ENCODE measurements at regions not wholly inside any gene's neighbourhood (a gene's known extent, or its start where the extent isn't known, plus 50 kb on each side); places are given as distances from the start of the nearest gene placed in this dataset.

DNA sequence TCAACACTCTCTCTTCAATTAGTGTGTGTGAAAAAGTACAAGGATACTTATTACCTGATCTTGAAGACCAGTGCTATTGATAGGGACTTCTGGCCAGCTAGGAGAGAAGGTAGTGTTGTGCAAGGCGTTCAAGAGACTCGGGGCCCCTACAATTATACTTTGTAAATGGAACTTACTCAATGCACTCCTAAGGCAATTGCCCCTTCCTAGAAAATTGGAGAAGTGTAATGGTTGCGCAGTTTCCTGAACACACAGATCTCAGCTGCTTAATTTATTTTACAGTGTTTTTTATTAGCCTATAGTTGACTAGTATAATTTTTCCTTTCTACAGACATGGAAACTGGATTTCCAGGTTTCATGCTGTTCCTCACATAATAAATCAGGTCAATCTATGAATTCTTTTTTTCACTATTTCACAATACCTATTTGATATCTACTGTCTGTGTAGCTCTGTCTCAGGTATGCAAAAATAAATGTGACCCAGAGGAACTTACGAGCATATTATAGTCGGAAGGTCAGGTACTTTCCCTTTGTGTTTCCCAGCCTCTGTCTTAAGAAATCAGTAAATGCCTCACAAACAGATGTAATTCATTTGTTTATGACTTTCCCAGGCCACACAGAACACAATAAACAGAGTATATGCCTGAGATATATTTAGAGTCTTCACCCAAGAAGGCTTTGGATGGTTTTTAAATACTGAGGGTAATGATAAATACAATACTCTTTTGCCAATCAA lies 89.1 kb upstream of the TET2 start:
- no peak for DNase-seq (ENCODE audit: extremely low read depth, low read depth)
- TF ChIP-seq, protein P1, sequence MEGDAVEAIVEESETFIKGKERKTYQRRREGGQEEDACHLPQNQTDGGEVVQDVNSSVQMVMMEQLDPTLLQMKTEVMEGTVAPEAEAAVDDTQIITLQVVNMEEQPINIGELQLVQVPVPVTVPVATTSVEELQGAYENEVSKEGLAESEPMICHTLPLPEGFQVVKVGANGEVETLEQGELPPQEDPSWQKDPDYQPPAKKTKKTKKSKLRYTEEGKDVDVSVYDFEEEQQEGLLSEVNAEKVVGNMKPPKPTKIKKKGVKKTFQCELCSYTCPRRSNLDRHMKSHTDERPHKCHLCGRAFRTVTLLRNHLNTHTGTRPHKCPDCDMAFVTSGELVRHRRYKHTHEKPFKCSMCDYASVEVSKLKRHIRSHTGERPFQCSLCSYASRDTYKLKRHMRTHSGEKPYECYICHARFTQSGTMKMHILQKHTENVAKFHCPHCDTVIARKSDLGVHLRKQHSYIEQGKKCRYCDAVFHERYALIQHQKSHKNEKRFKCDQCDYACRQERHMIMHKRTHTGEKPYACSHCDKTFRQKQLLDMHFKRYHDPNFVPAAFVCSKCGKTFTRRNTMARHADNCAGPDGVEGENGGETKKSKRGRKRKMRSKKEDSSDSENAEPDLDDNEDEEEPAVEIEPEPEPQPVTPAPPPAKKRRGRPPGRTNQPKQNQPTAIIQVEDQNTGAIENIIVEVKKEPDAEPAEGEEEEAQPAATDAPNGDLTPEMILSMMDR (IDR thresholded peaks at IDR 0.05; ENCODE audit: low read depth, low read length, missing control alignments): no peak
- H3K4me3 ChIP-seq (replicated peaks; ENCODE audit: low read depth, low read length): no peak overlapping the region

DNA sequence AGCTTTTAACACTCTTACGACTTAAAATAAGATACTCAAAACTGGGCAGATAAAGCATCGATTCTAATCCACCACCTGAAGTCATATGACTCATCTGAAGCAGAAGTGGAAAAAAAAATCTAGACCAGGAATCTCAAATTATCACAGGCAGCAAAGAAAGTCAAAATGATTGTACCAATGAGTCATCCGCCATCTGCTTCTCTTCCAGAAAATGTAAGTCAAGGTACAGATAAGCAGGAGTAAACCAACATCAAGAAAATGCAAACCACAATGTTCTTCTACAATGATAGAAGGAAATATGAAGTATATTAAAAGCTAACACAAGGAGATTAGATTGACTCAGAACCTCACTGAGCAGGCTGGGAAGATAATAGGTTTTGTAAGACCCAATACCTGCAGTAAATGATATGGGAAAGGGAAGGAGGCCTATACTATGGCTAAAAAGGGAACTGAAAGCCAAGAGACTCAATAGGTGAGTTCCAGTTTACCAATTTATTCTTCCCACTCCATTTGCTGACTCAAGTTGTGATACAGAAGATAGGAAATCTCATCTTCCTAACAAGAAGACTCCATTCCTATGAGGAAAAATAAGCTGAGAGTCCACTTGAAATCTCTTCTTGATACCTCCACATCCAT lies 88.4 kb upstream of the TET2 start:
- DNase-seq (ENCODE audit: extremely low read depth, low read depth): no peak
- H3K4me3 ChIP-seq (replicated peaks; ENCODE audit: low read depth, low read length): no peak overlapping the region
- TF ChIP-seq, protein P1 (IDR thresholded peaks at IDR 0.05; ENCODE audit: low read depth, low read length, missing control alignments): no peak

DNA sequence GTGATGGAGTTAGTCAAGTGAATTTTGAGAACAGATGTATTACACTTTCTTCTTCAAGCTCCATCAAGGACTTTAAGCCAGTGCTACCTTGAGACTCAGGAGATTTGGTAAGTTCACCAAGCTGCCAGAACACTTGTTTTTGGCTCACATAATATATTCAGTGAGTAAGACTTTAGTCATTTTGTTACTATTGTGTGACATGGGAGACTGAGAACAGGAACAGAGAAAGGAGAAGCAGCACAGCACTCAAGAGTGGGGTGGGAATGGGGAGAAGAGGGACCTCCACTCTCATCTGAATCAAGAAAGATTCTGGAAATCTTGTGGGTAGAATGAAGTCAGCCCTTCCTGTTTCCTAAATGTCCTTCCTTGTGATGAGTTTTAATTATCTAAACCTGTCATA lies 87.3 kb upstream of the TET2 start:
- H3K4me3 ChIP-seq (replicated peaks; ENCODE audit: low read depth, low read length): no peak overlapping the region
- TF ChIP-seq, protein P1 (IDR thresholded peaks at IDR 0.05; ENCODE audit: low read depth, low read length, missing control alignments): no peak
- no peak for DNase-seq (ENCODE audit: extremely low read depth, low read depth)

DNA sequence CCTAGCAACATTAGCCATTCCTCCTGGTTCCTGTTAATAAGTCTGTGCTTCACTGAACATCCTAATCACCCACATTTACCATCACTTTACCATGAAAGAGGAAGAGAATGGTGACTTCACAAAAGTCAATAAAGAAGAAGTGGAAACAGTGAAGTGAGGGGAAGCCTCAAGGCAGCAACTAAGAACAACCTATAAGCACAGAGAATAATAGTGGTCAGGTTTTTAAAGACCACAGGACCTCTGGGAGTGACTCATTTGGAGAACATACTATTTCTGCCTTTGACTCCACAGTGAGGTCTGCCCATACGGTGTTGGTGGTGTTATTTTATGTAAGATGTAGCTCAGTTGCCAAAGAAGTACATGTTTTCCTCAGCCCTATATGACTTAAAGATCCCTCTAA lies 86.0 kb upstream of the TET2 start:
- TF ChIP-seq, protein P1 (IDR thresholded peaks at IDR 0.05; ENCODE audit: low read depth, low read length, missing control alignments): no peak
- DNase-seq (ENCODE audit: extremely low read depth, low read depth): no peak

DNA sequence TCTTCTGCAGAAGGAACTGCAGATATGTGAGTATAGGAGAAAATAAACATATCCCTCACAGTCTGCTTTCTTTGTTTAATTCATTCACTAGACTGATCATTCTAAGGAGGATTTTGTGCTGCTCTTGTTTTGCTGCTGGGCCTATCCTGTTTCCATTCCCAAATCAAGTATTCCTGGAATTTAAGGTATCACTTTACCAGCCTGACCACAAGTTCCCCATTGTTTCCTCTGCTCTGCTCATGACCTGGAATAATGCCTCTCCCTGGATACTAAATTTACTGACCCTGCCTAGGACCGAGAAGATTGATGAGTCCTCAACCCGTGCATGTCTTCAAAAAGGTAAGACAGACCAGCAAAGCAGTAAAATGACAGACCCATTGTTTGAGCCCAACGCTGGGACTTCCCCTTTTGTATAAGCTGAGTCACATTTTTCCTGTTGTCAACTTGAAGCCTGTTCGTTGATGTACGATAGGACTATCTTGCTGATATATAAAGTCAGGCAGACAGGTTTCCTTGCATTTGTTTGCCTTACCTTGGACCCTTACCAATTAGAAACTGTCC lies 85.5 kb upstream of the TET2 start:
- DNase-seq (ENCODE audit: extremely low read depth, low read depth): no peak
- no peak overlapping the region for H3K4me3 ChIP-seq (replicated peaks; ENCODE audit: low read depth, low read length)
- TF ChIP-seq, protein P1 (IDR thresholded peaks at IDR 0.05; ENCODE audit: low read depth, low read length, missing control alignments): no peak

More for the DNA sequence above, 86.0 kb upstream of the TET2 start:
- H3K4me3 ChIP-seq (replicated peaks; ENCODE audit: low read depth, low read length): no peak overlapping the region

DNA sequence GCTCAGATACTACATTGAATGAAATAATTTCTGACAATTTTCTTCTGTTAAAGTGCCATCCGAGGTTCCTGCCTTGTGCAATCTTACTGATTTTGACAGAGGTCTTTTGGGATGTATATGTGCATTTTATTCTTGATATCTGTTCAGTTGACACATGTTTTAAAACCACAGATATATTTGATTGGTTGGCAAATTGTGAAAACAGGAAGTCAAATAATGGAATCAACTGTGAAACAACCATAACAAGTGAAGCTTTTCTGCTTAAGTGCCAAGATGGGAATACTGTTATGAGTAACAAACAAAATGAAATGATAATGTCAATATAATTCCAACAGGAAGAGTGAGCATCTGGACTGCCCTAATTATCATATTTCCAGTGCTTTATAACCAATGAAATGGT lies 84.9 kb upstream of the TET2 start:
- TF ChIP-seq, protein P1 (IDR thresholded peaks at IDR 0.05; ENCODE audit: low read depth, low read length, missing control alignments): no peak
- no peak for DNase-seq (ENCODE audit: extremely low read depth, low read depth)
- H3K4me3 ChIP-seq (replicated peaks; ENCODE audit: low read depth, low read length): no peak overlapping the region
